ENCODE measurements at regions not wholly inside any gene's neighbourhood (a gene's known extent, or its start where the extent isn't known, plus 50 kb on each side); places are given as distances from the start of the nearest gene placed in this dataset.

DNA sequence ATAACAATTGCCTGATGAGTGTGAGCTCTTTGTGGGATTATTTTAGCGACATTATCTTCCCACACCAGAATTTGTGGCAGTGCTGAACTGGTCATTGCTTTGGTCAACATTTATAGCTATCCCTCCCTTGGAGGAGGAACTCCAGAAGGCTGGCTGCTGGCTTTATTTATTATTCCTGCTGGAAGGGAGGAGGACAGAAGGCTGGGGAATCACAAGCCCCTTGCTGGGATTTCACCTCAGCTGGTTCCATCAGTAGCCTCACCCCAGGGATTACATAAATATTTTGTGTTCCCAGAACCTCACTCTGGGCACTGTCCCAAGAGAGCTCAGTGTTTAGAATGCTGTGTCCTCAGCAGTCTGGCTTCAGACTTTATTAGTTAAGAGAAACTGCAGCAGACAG lies 102.8 kb upstream of the C1orf21 start:
- no peak for DNase-seq (ENCODE audit: low read depth, low spot score)
- Mint-ChIP-seq H3K27ac (ENCODE audit: unreplicated experiment) (no peak overlapping the region), H3K4me1 (no peaks in the 10 kb centered on the region), H3K4me3 (no peak overlapping the region), H3K9me3 (peaks cover 14% of the 10 kb centered on the region), H3K27me3 (ENCODE audit: low read depth) (no peaks in the 10 kb centered on the region), H3K36me3 (ENCODE audit: low read depth) (peaks cover 5% of the 10 kb centered on the region)
- TF ChIP-seq, protein P1, sequence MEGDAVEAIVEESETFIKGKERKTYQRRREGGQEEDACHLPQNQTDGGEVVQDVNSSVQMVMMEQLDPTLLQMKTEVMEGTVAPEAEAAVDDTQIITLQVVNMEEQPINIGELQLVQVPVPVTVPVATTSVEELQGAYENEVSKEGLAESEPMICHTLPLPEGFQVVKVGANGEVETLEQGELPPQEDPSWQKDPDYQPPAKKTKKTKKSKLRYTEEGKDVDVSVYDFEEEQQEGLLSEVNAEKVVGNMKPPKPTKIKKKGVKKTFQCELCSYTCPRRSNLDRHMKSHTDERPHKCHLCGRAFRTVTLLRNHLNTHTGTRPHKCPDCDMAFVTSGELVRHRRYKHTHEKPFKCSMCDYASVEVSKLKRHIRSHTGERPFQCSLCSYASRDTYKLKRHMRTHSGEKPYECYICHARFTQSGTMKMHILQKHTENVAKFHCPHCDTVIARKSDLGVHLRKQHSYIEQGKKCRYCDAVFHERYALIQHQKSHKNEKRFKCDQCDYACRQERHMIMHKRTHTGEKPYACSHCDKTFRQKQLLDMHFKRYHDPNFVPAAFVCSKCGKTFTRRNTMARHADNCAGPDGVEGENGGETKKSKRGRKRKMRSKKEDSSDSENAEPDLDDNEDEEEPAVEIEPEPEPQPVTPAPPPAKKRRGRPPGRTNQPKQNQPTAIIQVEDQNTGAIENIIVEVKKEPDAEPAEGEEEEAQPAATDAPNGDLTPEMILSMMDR (conservative IDR thresholded peaks at IDR 0.05) = no peak

DNA sequence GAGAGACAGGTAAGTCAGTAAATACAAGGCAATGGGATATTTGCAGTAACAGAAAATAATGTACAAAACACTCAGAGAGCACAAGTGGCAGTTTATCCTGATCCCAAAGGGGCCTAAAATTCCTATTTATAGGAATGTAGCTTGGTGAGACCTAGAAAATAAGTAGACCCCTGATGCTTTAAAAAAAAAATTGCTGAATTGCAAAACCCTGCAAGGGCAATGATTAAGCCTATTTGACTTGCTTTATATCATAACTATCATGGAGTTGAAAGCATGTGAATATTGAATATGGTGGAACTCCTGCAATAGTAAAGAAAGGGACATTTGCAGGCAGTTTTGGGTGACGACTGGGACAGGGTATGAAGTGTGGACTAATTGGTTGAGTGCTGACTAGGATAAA lies 101.9 kb upstream of the C1orf21 start:
- Mint-ChIP-seq H3K27ac (ENCODE audit: unreplicated experiment) (no peak overlapping the region), H3K4me1 (no peaks in the 10 kb centered on the region), H3K36me3 (ENCODE audit: low read depth) (peaks cover 5% of the 10 kb centered on the region), H3K4me3 (no peak overlapping the region), H3K9me3 (peaks cover 17% of the 10 kb centered on the region), H3K27me3 (ENCODE audit: low read depth) (no peaks in the 10 kb centered on the region)
- TF ChIP-seq, protein P1 (conservative IDR thresholded peaks at IDR 0.05) = no peak
- DNase-seq (ENCODE audit: low read depth, low spot score) = no peak

DNA sequence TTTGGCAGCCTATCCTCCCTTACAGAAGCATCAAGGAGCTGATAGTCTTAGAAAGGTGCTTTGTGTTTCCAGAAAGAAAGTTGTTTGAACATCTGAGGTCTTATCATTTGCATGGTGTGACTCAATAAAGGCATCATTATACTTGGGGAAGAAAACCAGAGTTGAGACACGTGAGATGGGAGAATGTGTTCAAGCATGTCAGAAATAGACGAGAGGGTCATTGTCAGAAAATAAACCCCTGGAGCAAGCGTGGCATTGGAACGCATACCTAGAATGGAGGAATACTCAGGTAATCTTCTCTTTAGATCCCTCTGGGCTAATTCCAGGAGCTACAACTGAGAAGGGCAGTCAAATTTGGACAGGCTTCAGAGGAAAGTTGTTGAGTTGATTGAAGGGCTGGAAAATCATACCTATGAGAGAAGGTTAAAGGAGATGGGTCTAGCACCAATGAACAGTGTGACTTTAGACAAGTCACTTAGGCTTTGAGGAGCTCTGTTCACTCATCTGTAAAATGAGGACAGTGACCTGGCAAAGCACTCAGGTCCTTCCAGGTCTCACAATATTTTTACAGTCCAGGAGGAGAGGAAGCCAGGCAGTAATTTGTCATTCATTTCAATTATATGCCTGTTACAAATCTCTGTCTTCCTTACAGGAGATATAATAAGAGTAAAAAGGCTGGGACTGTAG lies 101.3 kb upstream of the C1orf21 start:
- H3K27ac Mint-ChIP-seq (ENCODE audit: unreplicated experiment) = no peak overlapping the region
- no peaks in the 10 kb centered on the region for H3K27me3 Mint-ChIP-seq (ENCODE audit: low read depth)
- DNase-seq (ENCODE audit: low read depth, low spot score) = no peak

DNA sequence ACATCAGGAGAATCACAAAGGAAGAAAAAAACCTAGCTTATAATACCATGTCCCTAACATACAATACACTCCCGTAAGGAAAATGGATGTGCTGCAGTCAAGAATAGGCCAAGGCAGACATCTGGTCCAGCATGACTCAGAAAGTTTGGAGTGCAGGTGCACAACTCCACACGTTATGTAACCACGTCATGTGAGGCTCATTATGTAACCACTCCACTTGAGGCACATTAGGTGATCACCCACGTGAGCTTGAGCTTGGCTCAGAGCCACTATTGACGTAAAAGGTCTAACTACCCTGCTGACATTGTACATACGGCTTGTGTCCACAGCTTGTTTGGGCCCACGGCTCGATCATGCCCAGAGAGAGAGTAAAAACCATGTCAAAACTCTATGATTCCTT lies 99.8 kb upstream of the C1orf21 start:
- Mint-ChIP-seq H3K36me3 (ENCODE audit: low read depth) (peaks cover 9% of the 10 kb centered on the region), H3K4me1 (no peaks in the 10 kb centered on the region), H3K27ac (ENCODE audit: unreplicated experiment) (no peak overlapping the region), H3K9me3 (peaks cover 30% of the 10 kb centered on the region), H3K27me3 (ENCODE audit: low read depth) (no peaks in the 10 kb centered on the region), H3K4me3 (no peak overlapping the region)
- TF ChIP-seq, protein P1 (conservative IDR thresholded peaks at IDR 0.05) = no peak
- DNase-seq (ENCODE audit: low read depth, low spot score) = no peak

More for the DNA sequence above, 101.3 kb upstream of the C1orf21 start:
- no peaks in the 10 kb centered on the region for H3K4me1 Mint-ChIP-seq
- TF ChIP-seq, protein P1 (conservative IDR thresholded peaks at IDR 0.05) = no peak
- H3K4me3 Mint-ChIP-seq = no peak overlapping the region
- peaks cover 9% of the 10 kb centered on the region for H3K36me3 Mint-ChIP-seq (ENCODE audit: low read depth)
- peaks cover 23% of the 10 kb centered on the region for H3K9me3 Mint-ChIP-seq

DNA sequence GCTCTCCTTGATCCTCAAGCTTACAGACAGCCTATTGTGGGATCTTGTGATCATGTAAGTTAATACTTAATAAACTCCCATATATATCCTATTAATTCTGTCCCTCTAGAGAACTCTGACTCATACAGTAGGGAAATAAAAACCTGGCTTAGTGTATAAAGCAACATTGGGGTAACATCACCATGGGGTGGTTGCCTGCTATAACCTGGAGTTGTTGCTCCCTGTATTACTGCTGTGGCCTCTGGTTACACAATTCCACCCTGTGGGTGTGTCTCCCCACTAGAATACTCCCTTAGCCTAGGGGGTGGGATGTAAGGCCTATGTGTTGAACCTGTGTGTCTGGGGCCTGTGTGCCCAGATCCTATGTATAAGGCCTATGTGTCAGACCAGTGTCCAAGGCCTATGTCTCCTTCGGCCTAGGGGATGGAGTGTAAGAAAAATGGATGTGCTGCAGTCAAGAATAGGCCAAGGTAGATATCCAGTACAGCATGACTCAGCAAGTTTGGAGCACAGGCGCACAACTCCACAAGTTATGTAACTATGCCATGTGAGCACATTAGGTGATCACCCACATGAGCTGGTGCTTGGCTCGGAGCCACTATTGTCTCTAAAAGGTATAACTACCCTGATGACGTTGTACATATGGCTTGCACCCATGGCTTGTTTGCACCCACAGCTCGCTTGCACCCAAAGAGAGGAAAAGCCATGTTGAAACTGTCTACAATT lies 96.8 kb upstream of the C1orf21 start:
- TF ChIP-seq, protein P1 (conservative IDR thresholded peaks at IDR 0.05) = no peak
- Mint-ChIP-seq H3K36me3 (ENCODE audit: low read depth) (peaks cover 13% of the 10 kb centered on the region), H3K4me1 (no peaks in the 10 kb centered on the region), H3K4me3 (no peak overlapping the region), H3K27me3 (ENCODE audit: low read depth) (no peaks in the 10 kb centered on the region), H3K27ac (ENCODE audit: unreplicated experiment) (no peak overlapping the region), H3K9me3 (peaks cover 34% of the 10 kb centered on the region)
- no peak for DNase-seq (ENCODE audit: low read depth, low spot score)
